Karpas-422 (cell line): ENCODE measurements at regions not wholly inside any gene's neighbourhood (a gene's known extent, or its start where the extent isn't known, plus 50 kb on each side); places are given as distances from the start of the nearest gene placed in this dataset.

Source experiments
- DNase-seq: peaks from one replicate; pipeline ENCODE4 v3.0.0-alpha.2; 2015
- H2AFZ ChIP-seq: fragments of 200-600 bp; sonication (generic); 2 replicates; pipeline ENCODE4 v1.6.1; 2014; ENCODE audit warnings: antibody characterized with exemption, low read length, mixed read lengths
- H3K27ac ChIP-seq: fragments of 200-600 bp; sonication (generic); 2 replicates; pipeline ENCODE4 v1.5.1; 2014; ENCODE audit warnings: mild to moderate bottlenecking, low read length, moderate library complexity
- H3K27me3 ChIP-seq: fragments of 200-600 bp; sonication (generic); 2 replicates; pipeline ENCODE4 v1.6.1; 2014; ENCODE audit warnings: low read length, mixed read lengths
- H3K36me3 ChIP-seq: fragments of 200-600 bp; sonication (generic); 2 replicates; pipeline ENCODE4 v1.6.1; 2014; ENCODE audit warnings: low read length, mixed read lengths; ENCODE audit not compliant: insufficient read depth
- H3K4me1 ChIP-seq: fragments of 200-600 bp; sonication (generic); 2 replicates; pipeline ENCODE4 v1.6.1; 2014; ENCODE audit warnings: mild to moderate bottlenecking, low read length, mixed read lengths
- H3K4me2 ChIP-seq: fragments of 200-600 bp; sonication (generic); 2 replicates; pipeline ENCODE4 v1.6.1; 2014; ENCODE audit warnings: low read length, low read depth, mild to moderate bottlenecking; ENCODE audit not compliant: poor library complexity, severe bottlenecking
- H3K4me3 ChIP-seq: fragments of 200-600 bp; sonication (generic); 2 replicates; pipeline ENCODE4 v1.5.1; 2014; ENCODE audit warnings: mild to moderate bottlenecking, antibody characterized with exemption, low read length, mixed read lengths
- H3K79me2 ChIP-seq: fragments of 200-600 bp; sonication (generic); 2 replicates; pipeline ENCODE4 v1.6.1; 2014; ENCODE audit warnings: mild to moderate bottlenecking, low read length, mixed read lengths
- H3K9ac ChIP-seq: fragments of 200-600 bp; sonication (generic); 2 replicates; pipeline ENCODE4 v1.6.0; 2014; ENCODE audit warnings: low read length
- H3K9me2 ChIP-seq: fragments of 200-600 bp; sonication (generic), shearing (Covaris generic); replicated peaks from 2 replicates; pipeline ENCODE4 v1.6.0; 2014; ENCODE audit warnings: mild to moderate bottlenecking, low read length, moderate library complexity; ENCODE audit not compliant: insufficient read depth
- H3K9me3 ChIP-seq: fragments of 300-700, 200-600 bp; sonication (generic); 2 replicates; pipeline ENCODE4 v1.6.1; 2014; ENCODE audit warnings: low read length, mixed read lengths
- H4K20me1 ChIP-seq: fragments of 200-600 bp; sonication (generic); 2 replicates; pipeline ENCODE4 v1.6.1; 2014; ENCODE audit warnings: mild to moderate bottlenecking, antibody characterized with exemption, low read length, low read depth; ENCODE audit not compliant: insufficient read depth

GRCh38 chr9:93822229-93822628 lies 132.9 kb downstream of the BARX1 start:
- Histone ChIP-seq H3K79me2 (no peaks in the 10 kb centered on the region), H4K20me1 (no peaks in the 10 kb centered on the region), H3K4me2 (no peak overlapping the region), H2AFZ (no peak overlapping the region), H3K9me2 (no peaks in the 10 kb centered on the region), H3K4me1 (no peaks in the 10 kb centered on the region), H3K36me3 (no peaks in the 10 kb centered on the region), H3K9ac (no peak overlapping the region), H3K27me3 (no peaks in the 10 kb centered on the region), H3K4me3 (no peak overlapping the region), H3K9me3 (no peaks in the 10 kb centered on the region), H3K27ac (no peak overlapping the region)
- no peak for DNase-seq

GRCh38 chr9:93821307-93821703 lies 133.8 kb downstream of the BARX1 start:
- H3K9ac ChIP-seq, result no peak overlapping the region
- H3K27me3 ChIP-seq, result no peaks in the 10 kb centered on the region
- no peak overlapping the region for H2AFZ ChIP-seq
- H3K4me3 ChIP-seq, result no peak overlapping the region
- no peaks in the 10 kb centered on the region for H3K9me2 ChIP-seq
- H4K20me1 ChIP-seq, result no peaks in the 10 kb centered on the region
- H3K79me2 ChIP-seq, result no peaks in the 10 kb centered on the region
- H3K27ac ChIP-seq, result no peak overlapping the region
- H3K36me3 ChIP-seq, result no peaks in the 10 kb centered on the region
- H3K9me3 ChIP-seq, result no peaks in the 10 kb centered on the region
- DNase-seq, result no peak
- H3K4me2 ChIP-seq, result no peak overlapping the region
- H3K4me1 ChIP-seq, result no peaks in the 10 kb centered on the region

GRCh38 chr9:93820667-93821306 lies 134.4 kb downstream of the BARX1 start:
- Histone ChIP-seq H3K9me3 (no peaks in the 10 kb centered on the region), H2AFZ (no peak overlapping the region), H4K20me1 (no peaks in the 10 kb centered on the region), H3K27me3 (no peaks in the 10 kb centered on the region), H3K79me2 (no peaks in the 10 kb centered on the region), H3K4me1 (no peaks in the 10 kb centered on the region), H3K4me3 (no peak overlapping the region), H3K36me3 (no peaks in the 10 kb centered on the region), H3K27ac (no peak overlapping the region), H3K4me2 (no peak overlapping the region), H3K9ac (no peak overlapping the region), H3K9me2 (no peaks in the 10 kb centered on the region)
- DNase-seq, result peak; percentile 50

GRCh38 chr9:93819905-93820304 lies 135.2 kb downstream of the BARX1 start:
- no peak overlapping the region for H3K4me3 ChIP-seq
- no peaks in the 10 kb centered on the region for H3K9me2 ChIP-seq
- no peak overlapping the region for H2AFZ ChIP-seq
- no peaks in the 10 kb centered on the region for H3K79me2 ChIP-seq
- H3K27ac ChIP-seq, result no peak overlapping the region
- no peak overlapping the region for H3K4me2 ChIP-seq
- no peak overlapping the region for H3K9ac ChIP-seq
- no peaks in the 10 kb centered on the region for H3K4me1 ChIP-seq
- no peak for DNase-seq
- no peaks in the 10 kb centered on the region for H3K36me3 ChIP-seq
- no peaks in the 10 kb centered on the region for H3K9me3 ChIP-seq
- no peaks in the 10 kb centered on the region for H4K20me1 ChIP-seq
- no peaks in the 10 kb centered on the region for H3K27me3 ChIP-seq

GRCh38 chr9:93818827-93819472 lies 136.2 kb downstream of the BARX1 start:
- Histone ChIP-seq H3K4me3 (no peak overlapping the region), H3K27me3 (no peaks in the 10 kb centered on the region), H3K9me3 (no peaks in the 10 kb centered on the region), H3K27ac (no peak overlapping the region), H3K79me2 (no peaks in the 10 kb centered on the region), H4K20me1 (no peaks in the 10 kb centered on the region), H3K4me2 (no peak overlapping the region), H3K36me3 (no peaks in the 10 kb centered on the region), H2AFZ (no peak overlapping the region), H3K4me1 (no peaks in the 10 kb centered on the region), H3K9me2 (no peaks in the 10 kb centered on the region), H3K9ac (no peak overlapping the region)
- no peak for DNase-seq

GRCh38 chr9:93818237-93818636 lies 136.9 kb downstream of the BARX1 start:
- H3K4me2 ChIP-seq, result no peak overlapping the region
- H2AFZ ChIP-seq, result no peak overlapping the region
- H3K4me3 ChIP-seq, result no peak overlapping the region
- H3K27ac ChIP-seq, result no peak overlapping the region
- H4K20me1 ChIP-seq, result no peaks in the 10 kb centered on the region
- no peaks in the 10 kb centered on the region for H3K4me1 ChIP-seq
- no peak overlapping the region for H3K9ac ChIP-seq
- H3K9me3 ChIP-seq, result no peaks in the 10 kb centered on the region
- no peaks in the 10 kb centered on the region for H3K36me3 ChIP-seq
- H3K9me2 ChIP-seq, result no peaks in the 10 kb centered on the region
- H3K27me3 ChIP-seq, result no peaks in the 10 kb centered on the region
- no peak for DNase-seq
- H3K79me2 ChIP-seq, result no peaks in the 10 kb centered on the region

GRCh38 chr9:93815677-93816076 lies 139.5 kb downstream of the BARX1 start:
- Histone ChIP-seq H3K9me3 (no peaks in the 10 kb centered on the region), H3K4me1 (no peaks in the 10 kb centered on the region), H3K9ac (no peak overlapping the region), H3K4me2 (no peak overlapping the region), H4K20me1 (no peaks in the 10 kb centered on the region), H3K27me3 (no peaks in the 10 kb centered on the region), H3K36me3 (no peaks in the 10 kb centered on the region), H3K4me3 (no peak overlapping the region), H3K79me2 (no peaks in the 10 kb centered on the region), H3K27ac (no peak overlapping the region), H2AFZ (no peak overlapping the region), H3K9me2 (no peaks in the 10 kb centered on the region)
- DNase-seq, result no peak

GRCh38 chr9:93815135-93815534 lies 140.0 kb downstream of the BARX1 start:
- Histone ChIP-seq H4K20me1 (no peaks in the 10 kb centered on the region), H3K9me2 (no peaks in the 10 kb centered on the region), H2AFZ (no peak overlapping the region), H3K36me3 (no peaks in the 10 kb centered on the region), H3K9ac (no peak overlapping the region), H3K4me1 (no peaks in the 10 kb centered on the region), H3K9me3 (no peaks in the 10 kb centered on the region), H3K27ac (no peak overlapping the region), H3K27me3 (no peaks in the 10 kb centered on the region), H3K79me2 (no peaks in the 10 kb centered on the region), H3K4me2 (no peak overlapping the region), H3K4me3 (no peak overlapping the region)
- DNase-seq, result no peak
